ENCODE measurements at regions not wholly inside any gene's neighbourhood (a gene's known extent, or its start where the extent isn't known, plus 50 kb on each side); places are given as distances from the start of the nearest gene placed in this dataset.
"Not testable (repeated sequence)": the region's sequence is repeated elsewhere in the genome, so short reads cannot be mapped to it uniquely, and the experiment has no call there.

GRCh38 chr1:189315035-189315901 lies 1162.4 kb downstream of the BRINP3 start:
- no peaks in the 10 kb centered on the region for H3K4me1 Mint-ChIP-seq
- CTCF ChIA-PET, result no interaction called here
- H3K9me3 ChIP-seq (ENCODE audit: low read length), result no peaks in the 10 kb centered on the region
- no peaks in the 10 kb centered on the region for H3K27me3 ChIP-seq (ENCODE audit: insufficient read depth, low read length, poor library complexity, severe bottlenecking)
- H3K27ac ChIP-seq (ENCODE audit: low read depth, low read length), result no peak overlapping the region
- no peaks in the 10 kb centered on the region for H3K27me3 Mint-ChIP-seq
- no peaks in the 10 kb centered on the region for H3K36me3 ChIP-seq (ENCODE audit: insufficient read depth, low read length)
- H3K4me1 ChIP-seq (ENCODE audit: insufficient read depth, low read length), result no peaks in the 10 kb centered on the region
- no peaks in the 10 kb centered on the region for H3K36me3 Mint-ChIP-seq
- no peak overlapping the region for H3K4me3 ChIP-seq (ENCODE audit: low read length)
- H3K9me3 Mint-ChIP-seq, result peaks cover 0 to 66% (median 20%) of the 10 kb centered on the region in 5 donors
- H3K27ac Mint-ChIP-seq, result no peak overlapping the region
- no peak for DNase-seq
- POLR2A ChIA-PET, result no interaction called here
- no peak overlapping the region for H3K4me3 Mint-ChIP-seq

- H3K27me3 ChIP-seq (ENCODE audit: insufficient read depth, low read length, poor library complexity, severe bottlenecking), result no peaks in the 10 kb centered on the region
- no peak overlapping the region for H3K4me3 ChIP-seq (ENCODE audit: low read length)
- Mint-ChIP-seq H3K27me3 (no peaks in the 10 kb centered on the region), H3K36me3 (no peaks in the 10 kb centered on the region), H3K4me1 (no peaks in the 10 kb centered on the region), H3K9me3 (peaks cover 0 to 36% (median 7%) of the 10 kb centered on the region in 5 donors), H3K4me3 (no peak overlapping the region), H3K27ac (no peak overlapping the region)
- H3K27ac ChIP-seq (ENCODE audit: low read depth, low read length), result no peak overlapping the region
- POLR2A ChIA-PET, result no interaction called here
- no peak for DNase-seq
- CTCF ChIA-PET, result no interaction called here
- H3K9me3 ChIP-seq (ENCODE audit: low read length), result no peaks in the 10 kb centered on the region
- H3K4me1 ChIP-seq (ENCODE audit: insufficient read depth, low read length), result no peaks in the 10 kb centered on the region
- no peaks in the 10 kb centered on the region for H3K36me3 ChIP-seq (ENCODE audit: insufficient read depth, low read length)
Measured at GRCh38 chr1:189323091-189323490, 1154.6 kb downstream of the BRINP3 start.

- H3K27me3 ChIP-seq (ENCODE audit: insufficient read depth, low read length, poor library complexity, severe bottlenecking); H3K27me3 Mint-ChIP-seq; DNase-seq; H3K4me1 Mint-ChIP-seq; H3K4me3 ChIP-seq (ENCODE audit: low read length); H3K9me3 ChIP-seq (ENCODE audit: low read length); H3K27ac Mint-ChIP-seq; CTCF ChIA-PET; H3K27ac ChIP-seq (ENCODE audit: low read depth, low read length); H3K4me1 ChIP-seq (ENCODE audit: insufficient read depth, low read length); H3K36me3 ChIP-seq (ENCODE audit: insufficient read depth, low read length); H3K4me3 Mint-ChIP-seq; H3K36me3 Mint-ChIP-seq; POLR2A ChIA-PET: not testable (repeated sequence)
- H3K9me3 Mint-ChIP-seq, result peaks cover 7 to 37% (median 13%) of the 10 kb centered on the region in 5 donors
Measured at GRCh38 chr1:189331071-189331470, 1146.6 kb downstream of the BRINP3 start.

GRCh38 chr1:189336115-189337100 lies 1141.3 kb downstream of the BRINP3 start:
- Mint-ChIP-seq H3K27ac (no peak overlapping the region), H3K9me3 (peaks cover 8 to 29% (median 15%) of the 10 kb centered on the region in 5 donors), H3K4me3 (no peak overlapping the region), H3K4me1 (no peaks in the 10 kb centered on the region), H3K27me3 (no peaks in the 10 kb centered on the region), H3K36me3 (no peaks in the 10 kb centered on the region)
- no peaks in the 10 kb centered on the region for H3K9me3 ChIP-seq (ENCODE audit: low read length)
- H3K27ac ChIP-seq (ENCODE audit: low read depth, low read length), result no peak overlapping the region
- H3K36me3 ChIP-seq (ENCODE audit: insufficient read depth, low read length), result no peaks in the 10 kb centered on the region
- CTCF ChIA-PET, result no interaction called here
- POLR2A ChIA-PET, result no interaction called here
- H3K27me3 ChIP-seq (ENCODE audit: insufficient read depth, low read length, poor library complexity, severe bottlenecking), result no peaks in the 10 kb centered on the region
- no peak overlapping the region for H3K4me3 ChIP-seq (ENCODE audit: low read length)
- no peaks in the 10 kb centered on the region for H3K4me1 ChIP-seq (ENCODE audit: insufficient read depth, low read length)
- DNase-seq, result peak in 1 of 5 donors; percentile 19

- CTCF ChIA-PET, result no interaction called here
- H3K27me3 Mint-ChIP-seq, result no peaks in the 10 kb centered on the region
- no peaks in the 10 kb centered on the region for H3K4me1 Mint-ChIP-seq
- Histone ChIP-seq H3K36me3 (ENCODE audit: insufficient read depth, low read length) (no peaks in the 10 kb centered on the region), H3K4me3 (ENCODE audit: low read length) (no peak overlapping the region), H3K27me3 (ENCODE audit: insufficient read depth, low read length, poor library complexity, severe bottlenecking) (no peaks in the 10 kb centered on the region), H3K9me3 (ENCODE audit: low read length) (no peaks in the 10 kb centered on the region), H3K27ac (ENCODE audit: low read depth, low read length) (no peak overlapping the region), H3K4me1 (ENCODE audit: insufficient read depth, low read length) (no peaks in the 10 kb centered on the region)
- H3K9me3 Mint-ChIP-seq, result peaks cover 0 to 28% (median 4%) of the 10 kb centered on the region in 5 donors
- DNase-seq, result no peak
- H3K4me3 Mint-ChIP-seq, result no peak overlapping the region
- H3K36me3 Mint-ChIP-seq, result no peaks in the 10 kb centered on the region
- no peak overlapping the region for H3K27ac Mint-ChIP-seq
- POLR2A ChIA-PET, result no interaction called here
Measured at GRCh38 chr1:189349607-189350006, 1128.1 kb downstream of the BRINP3 start.

- DNase-seq, result no peak
- Histone ChIP-seq H3K4me1 (ENCODE audit: insufficient read depth, low read length) (no peaks in the 10 kb centered on the region), H3K27me3 (ENCODE audit: insufficient read depth, low read length, poor library complexity, severe bottlenecking) (no peaks in the 10 kb centered on the region), H3K9me3 (ENCODE audit: low read length) (no peaks in the 10 kb centered on the region), H3K36me3 (ENCODE audit: insufficient read depth, low read length) (no peaks in the 10 kb centered on the region), H3K27ac (ENCODE audit: low read depth, low read length) (no peak overlapping the region), H3K4me3 (ENCODE audit: low read length) (no peak overlapping the region)
- no peaks in the 10 kb centered on the region for H3K4me1 Mint-ChIP-seq
- no peaks in the 10 kb centered on the region for H3K27me3 Mint-ChIP-seq
- H3K36me3 Mint-ChIP-seq, result no peaks in the 10 kb centered on the region
- no peak overlapping the region for H3K4me3 Mint-ChIP-seq
- CTCF ChIA-PET, result no interaction called here
- peaks cover 0 to 32% (median 4%) of the 10 kb centered on the region in 5 donors for H3K9me3 Mint-ChIP-seq
- POLR2A ChIA-PET, result no interaction called here
- H3K27ac Mint-ChIP-seq, result no peak overlapping the region
Measured at GRCh38 chr1:189350983-189351616, 1126.6 kb downstream of the BRINP3 start.

- Mint-ChIP-seq H3K4me3 (no peak overlapping the region), H3K9me3 (peaks cover 2 to 29% (median 4%) of the 10 kb centered on the region in 5 donors), H3K27me3 (no peaks in the 10 kb centered on the region), H3K36me3 (no peaks in the 10 kb centered on the region), H3K4me1 (no peaks in the 10 kb centered on the region), H3K27ac (no peak overlapping the region)
- DNase-seq, result no peak
- ChIA-PET CTCF (no interaction called here), POLR2A (no interaction called here)
- Histone ChIP-seq H3K4me1 (ENCODE audit: insufficient read depth, low read length) (no peaks in the 10 kb centered on the region), H3K36me3 (ENCODE audit: insufficient read depth, low read length) (no peaks in the 10 kb centered on the region), H3K27ac (ENCODE audit: low read depth, low read length) (no peak overlapping the region), H3K27me3 (ENCODE audit: insufficient read depth, low read length, poor library complexity, severe bottlenecking) (no peaks in the 10 kb centered on the region), H3K4me3 (ENCODE audit: low read length) (no peak overlapping the region), H3K9me3 (ENCODE audit: low read length) (no peaks in the 10 kb centered on the region)
Measured at GRCh38 chr1:189351960-189352359, 1125.7 kb downstream of the BRINP3 start.

- Histone ChIP-seq H3K36me3 (ENCODE audit: insufficient read depth, low read length) (no peaks in the 10 kb centered on the region), H3K4me3 (ENCODE audit: low read length) (no peak overlapping the region), H3K27ac (ENCODE audit: low read depth, low read length) (no peak overlapping the region), H3K4me1 (ENCODE audit: insufficient read depth, low read length) (no peaks in the 10 kb centered on the region), H3K27me3 (ENCODE audit: insufficient read depth, low read length, poor library complexity, severe bottlenecking) (no peaks in the 10 kb centered on the region), H3K9me3 (ENCODE audit: low read length) (no peaks in the 10 kb centered on the region)
- ChIA-PET CTCF (no interaction called here), POLR2A (no interaction called here)
- H3K4me1 Mint-ChIP-seq, result no peaks in the 10 kb centered on the region
- no peaks in the 10 kb centered on the region for H3K36me3 Mint-ChIP-seq
- peaks cover 2 to 16% (median 4%) of the 10 kb centered on the region in 5 donors for H3K9me3 Mint-ChIP-seq
- no peak overlapping the region for H3K4me3 Mint-ChIP-seq
- no peaks in the 10 kb centered on the region for H3K27me3 Mint-ChIP-seq
- no peak overlapping the region for H3K27ac Mint-ChIP-seq
- no peak for DNase-seq
Measured at GRCh38 chr1:189356206-189356605, 1121.5 kb downstream of the BRINP3 start.
